Skeletal muscle satellite cell (primary cell): ENCODE measurements at regions not wholly inside any gene's neighbourhood (a gene's known extent, or its start where the extent isn't known, plus 50 kb on each side); places are given as distances from the start of the nearest gene placed in this dataset.
"Not testable (repeated sequence)": the region's sequence is repeated elsewhere in the genome, so short reads cannot be mapped to it uniquely, and the experiment has no call there.

Experiments used
- H3K27me3 ChIP-seq: 2 replicates; pipeline ENCODE4 v1.7.0; 2013; ENCODE audit warnings: low read length; ENCODE audit not compliant: control insufficient read depth, insufficient read depth
- H3K36me3 ChIP-seq: 2 replicates; pipeline ENCODE4 v1.7.0; 2013; ENCODE audit warnings: mild to moderate bottlenecking, control low read depth, low read length; ENCODE audit not compliant: insufficient read depth
- H3K4me1 ChIP-seq: 2 replicates; pipeline ENCODE4 v1.7.0; 2013; ENCODE audit warnings: low read length; ENCODE audit not compliant: control insufficient read depth, insufficient read depth
- H3K4me2 ChIP-seq: 2 replicates; pipeline ENCODE4 v1.7.0; 2013; ENCODE audit warnings: mild to moderate bottlenecking, low read length
- H3K4me3 ChIP-seq: 2 replicates; pipeline ENCODE4 v1.7.0; 2013; ENCODE audit warnings: low read length
- H3K9ac ChIP-seq: 2 replicates; pipeline ENCODE4 v1.7.0; 2013; ENCODE audit warnings: mild to moderate bottlenecking, low read depth, low read length, moderate library complexity
- H3K9me3 ChIP-seq: replicated peaks from 2 replicates; pipeline ENCODE4 v1.7.0; 2013; ENCODE audit warnings: mild to moderate bottlenecking, control low read depth, low read length

DNA sequence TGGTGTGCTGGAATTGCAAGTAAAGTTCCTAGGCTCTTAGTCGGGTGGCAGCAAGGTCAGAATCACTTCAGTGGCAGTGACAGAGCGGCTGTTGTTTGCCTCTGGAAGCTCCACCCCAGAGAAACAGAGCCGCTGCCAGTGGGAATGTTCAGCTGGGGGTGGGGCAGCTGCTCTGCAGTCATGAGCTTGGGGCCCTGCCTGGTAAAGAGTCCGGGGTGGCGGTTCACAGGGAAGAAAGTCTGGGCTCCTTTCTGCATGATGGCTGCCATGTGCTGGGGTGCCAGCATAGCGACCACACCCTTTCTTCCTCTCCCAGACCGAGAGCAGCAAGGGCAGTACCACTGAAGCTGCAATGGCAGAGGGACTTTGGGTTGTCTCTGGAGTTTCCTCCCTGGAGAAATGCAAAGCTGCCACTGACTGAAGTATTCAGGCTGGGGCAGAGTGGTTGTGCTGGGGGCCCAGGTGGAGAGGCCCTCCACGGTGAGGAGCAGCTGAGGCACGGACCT is 108.8 kb upstream of the CENPE start:
- peak overlapping the region; percentile 65 for H3K4me2 ChIP-seq
- H3K36me3 ChIP-seq: no peaks in the 10 kb centered on the region
- no peaks in the 10 kb centered on the region for H3K27me3 ChIP-seq
- no peak overlapping the region for H3K9ac ChIP-seq
- H3K4me1 ChIP-seq: peaks cover 4% of the 10 kb centered on the region
- no peaks in the 10 kb centered on the region for H3K9me3 ChIP-seq
- H3K4me3 ChIP-seq: peak overlapping the region; percentile 12

GRCh38 chr4:103305355-103305754 is 107.2 kb upstream of the CENPE start:
- H3K9ac ChIP-seq: no peak overlapping the region
- peaks cover 4% of the 10 kb centered on the region for H3K4me1 ChIP-seq
- no peaks in the 10 kb centered on the region for H3K27me3 ChIP-seq
- no peaks in the 10 kb centered on the region for H3K36me3 ChIP-seq
- no peak overlapping the region for H3K4me2 ChIP-seq
- H3K4me3 ChIP-seq: no peak overlapping the region
- H3K9me3 ChIP-seq: no peaks in the 10 kb centered on the region

- Histone ChIP-seq H3K4me3 (no peak overlapping the region), H3K27me3 (no peaks in the 10 kb centered on the region), H3K9ac (no peak overlapping the region), H3K4me1 (peaks cover 4% of the 10 kb centered on the region), H3K36me3 (no peaks in the 10 kb centered on the region), H3K4me2 (no peak overlapping the region), H3K9me3 (no peaks in the 10 kb centered on the region)
Measured at GRCh38 chr4:103303011-103303410, 104.9 kb upstream of the CENPE start.

GRCh38 chr4:103292959-103293358 is 94.8 kb upstream of the CENPE start:
- H3K4me3 ChIP-seq: no peak overlapping the region
- no peaks in the 10 kb centered on the region for H3K9me3 ChIP-seq
- no peaks in the 10 kb centered on the region for H3K27me3 ChIP-seq

DNA sequence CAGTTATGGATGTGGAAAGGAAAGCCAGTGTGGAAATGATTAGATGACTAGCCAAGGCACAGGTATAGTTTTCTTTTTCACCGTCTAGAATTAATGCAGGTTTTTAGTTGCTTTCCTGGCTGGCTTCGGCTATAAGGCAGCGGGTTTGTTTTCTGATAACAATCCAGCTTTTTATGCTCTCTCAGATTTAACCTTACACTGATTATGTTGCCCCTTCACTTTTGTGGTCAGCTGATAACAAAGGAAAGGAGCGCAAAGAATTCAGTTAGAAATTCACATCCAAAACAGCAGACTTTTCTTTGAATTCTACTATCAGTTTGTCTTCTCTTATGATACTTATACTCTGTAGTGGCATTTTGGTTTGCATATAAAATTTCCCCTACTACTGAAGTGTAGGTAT is 94.2 kb upstream of the CENPE start:
- H3K9me3 ChIP-seq: no peaks in the 10 kb centered on the region
- H3K4me3 ChIP-seq: no peak overlapping the region
- no peaks in the 10 kb centered on the region for H3K36me3 ChIP-seq
- no peaks in the 10 kb centered on the region for H3K4me1 ChIP-seq
- H3K27me3 ChIP-seq: no peaks in the 10 kb centered on the region
- H3K9ac ChIP-seq: no peak overlapping the region
- H3K4me2 ChIP-seq: no peak overlapping the region

More at GRCh38 chr4:103292959-103293358, 94.8 kb upstream of the CENPE start:
- H3K9ac ChIP-seq: no peak overlapping the region
- no peaks in the 10 kb centered on the region for H3K36me3 ChIP-seq
- H3K4me1 ChIP-seq: no peaks in the 10 kb centered on the region
- H3K4me2 ChIP-seq: no peak overlapping the region

DNA sequence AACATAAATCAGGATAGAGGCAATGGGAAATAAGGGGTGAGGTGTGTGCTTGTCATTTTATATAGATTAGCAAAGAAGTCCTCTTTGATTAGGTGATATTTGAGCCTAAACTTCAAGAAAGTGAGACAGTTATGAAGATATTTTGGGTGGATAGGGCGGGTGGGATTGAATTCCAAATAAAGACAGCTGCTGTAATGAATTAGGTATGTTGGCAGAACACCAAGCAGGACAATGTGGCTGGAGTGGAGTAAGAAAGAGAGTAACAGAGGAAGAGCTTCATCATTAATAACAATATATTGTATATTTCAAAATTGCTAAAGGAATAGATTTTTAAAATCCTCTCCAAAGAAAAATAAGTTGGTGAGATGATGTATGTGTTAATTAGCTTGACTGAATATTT is 91.0 kb upstream of the CENPE start:
- Histone ChIP-seq H3K4me3 (no peak overlapping the region), H3K9me3 (no peaks in the 10 kb centered on the region), H3K9ac (no peak overlapping the region), H3K4me2 (no peak overlapping the region), H3K36me3 (no peaks in the 10 kb centered on the region), H3K27me3 (no peaks in the 10 kb centered on the region), H3K4me1 (no peaks in the 10 kb centered on the region)

DNA sequence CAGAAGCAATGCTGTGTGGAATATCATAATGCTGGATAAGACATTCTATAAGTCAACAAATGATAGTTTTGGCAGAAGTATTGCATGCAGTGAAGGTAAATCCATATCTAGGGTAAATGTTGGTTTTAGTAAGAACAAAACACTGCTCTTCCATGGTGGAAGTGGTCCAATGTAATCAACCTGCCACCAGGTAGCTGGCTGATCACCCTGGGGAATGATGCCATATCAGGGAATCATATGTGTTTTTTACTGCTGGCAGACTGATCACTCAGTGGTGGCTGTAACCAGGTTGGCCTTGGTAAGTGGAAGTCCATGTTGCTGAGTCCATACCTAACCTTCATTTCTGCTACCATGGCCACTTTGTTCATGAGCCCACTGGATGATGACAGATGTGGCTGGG is 74.0 kb upstream of the CENPE start:
- Histone ChIP-seq H3K9me3 (no peaks in the 10 kb centered on the region), H3K36me3 (no peaks in the 10 kb centered on the region), H3K4me3 (no peak overlapping the region), H3K4me1 (no peaks in the 10 kb centered on the region), H3K27me3 (no peaks in the 10 kb centered on the region), H3K9ac (no peak overlapping the region), H3K4me2 (no peak overlapping the region)

GRCh38 chr4:103268746-103269145 is 70.6 kb upstream of the CENPE start:
- no peak overlapping the region for H3K9ac ChIP-seq
- no peaks in the 10 kb centered on the region for H3K36me3 ChIP-seq
- H3K4me2 ChIP-seq: no peak overlapping the region
- no peaks in the 10 kb centered on the region for H3K27me3 ChIP-seq
- no peaks in the 10 kb centered on the region for H3K9me3 ChIP-seq
- H3K4me1 ChIP-seq: no peaks in the 10 kb centered on the region
- H3K4me3 ChIP-seq: no peak overlapping the region

GRCh38 chr4:103264905-103265304 is 66.8 kb upstream of the CENPE start:
- H3K9me3 ChIP-seq: no peaks in the 10 kb centered on the region
- no peaks in the 10 kb centered on the region for H3K4me1 ChIP-seq
- no peak overlapping the region for H3K4me3 ChIP-seq
- H3K27me3 ChIP-seq: no peaks in the 10 kb centered on the region
- no peaks in the 10 kb centered on the region for H3K36me3 ChIP-seq
- H3K4me2 ChIP-seq: no peak overlapping the region
- no peak overlapping the region for H3K9ac ChIP-seq

GRCh38 chr4:103256068-103256467 is 57.9 kb upstream of the CENPE start:
- not testable (repeated sequence) for H3K36me3 ChIP-seq, H3K27me3 ChIP-seq, H3K9me3 ChIP-seq, H3K4me2 ChIP-seq, H3K9ac ChIP-seq, H3K4me3 ChIP-seq, H3K4me1 ChIP-seq
